ENCODE measurements at regions not wholly inside any gene's neighbourhood (a gene's known extent, or its start where the extent isn't known, plus 50 kb on each side); places are given as distances from the start of the nearest gene placed in this dataset.

GRCh38 chr14:96661244-96661969 is 135.8 kb upstream of the VRK1 start:
- H3K36me3 Mint-ChIP-seq (ENCODE audit: insufficient read depth) = peaks cover 2% of the 10 kb centered on the region
- H3K4me3 Mint-ChIP-seq = no peak overlapping the region
- H3K27me3 Mint-ChIP-seq (ENCODE audit: low read depth) = peaks cover 39% of the 10 kb centered on the region
- peaks cover 14% of the 10 kb centered on the region for H3K9me3 Mint-ChIP-seq
- ATAC-seq = no peak
- no peak for DNase-seq
- no peaks in the 10 kb centered on the region for H3K4me1 Mint-ChIP-seq (ENCODE audit: low read depth)

GRCh38 chr14:96662116-96662970 is 134.8 kb upstream of the VRK1 start:
- Mint-ChIP-seq H3K4me3 (no peak overlapping the region), H3K4me1 (ENCODE audit: low read depth) (no peaks in the 10 kb centered on the region), H3K27me3 (ENCODE audit: low read depth) (peaks cover 39% of the 10 kb centered on the region), H3K9me3 (peaks cover 9% of the 10 kb centered on the region), H3K36me3 (ENCODE audit: insufficient read depth) (peaks cover 2% of the 10 kb centered on the region)
- DNase-seq (no peak), ATAC-seq (no peak)

GRCh38 chr14:96663076-96663475 is 134.1 kb upstream of the VRK1 start:
- Mint-ChIP-seq H3K36me3 (ENCODE audit: insufficient read depth) (no peaks in the 10 kb centered on the region), H3K4me3 (no peak overlapping the region), H3K4me1 (ENCODE audit: low read depth) (no peaks in the 10 kb centered on the region), H3K27me3 (ENCODE audit: low read depth) (peaks cover 39% of the 10 kb centered on the region), H3K9me3 (peaks cover 5% of the 10 kb centered on the region)
- ATAC-seq (no peak), DNase-seq (no peak)

GRCh38 chr14:96663491-96664067 is 133.6 kb upstream of the VRK1 start:
- Mint-ChIP-seq H3K9me3 (peaks cover 4% of the 10 kb centered on the region), H3K27me3 (ENCODE audit: low read depth) (peaks cover 42% of the 10 kb centered on the region), H3K4me3 (no peak overlapping the region), H3K36me3 (ENCODE audit: insufficient read depth) (no peaks in the 10 kb centered on the region), H3K4me1 (ENCODE audit: low read depth) (no peaks in the 10 kb centered on the region)
- no peak for DNase-seq
- no peak for ATAC-seq

- H3K27me3 Mint-ChIP-seq (ENCODE audit: low read depth) = peaks cover 21% of the 10 kb centered on the region
- no peak overlapping the region for H3K4me3 Mint-ChIP-seq
- no peaks in the 10 kb centered on the region for H3K36me3 Mint-ChIP-seq (ENCODE audit: insufficient read depth)
- no peak for ATAC-seq
- H3K9me3 Mint-ChIP-seq = no peaks in the 10 kb centered on the region
- H3K4me1 Mint-ChIP-seq (ENCODE audit: low read depth) = no peaks in the 10 kb centered on the region
- DNase-seq = no peak
These were observed 131.1 kb upstream of the VRK1 start for GRCh38 chr14:96666088-96666487.

GRCh38 chr14:96670391-96670790 is 126.8 kb upstream of the VRK1 start:
- Mint-ChIP-seq H3K4me1 (ENCODE audit: low read depth) (no peaks in the 10 kb centered on the region), H3K36me3 (ENCODE audit: insufficient read depth) (no peaks in the 10 kb centered on the region), H3K27me3 (ENCODE audit: low read depth) (peaks cover 28% of the 10 kb centered on the region), H3K4me3 (no peak overlapping the region), H3K9me3 (no peaks in the 10 kb centered on the region)
- DNase-seq = no peak
- ATAC-seq = no peak

GRCh38 chr14:96671218-96671617 is 126.0 kb upstream of the VRK1 start:
- no peak for DNase-seq
- Mint-ChIP-seq H3K4me3 (no peak overlapping the region), H3K9me3 (no peaks in the 10 kb centered on the region), H3K27me3 (ENCODE audit: low read depth) (peaks cover 30% of the 10 kb centered on the region), H3K36me3 (ENCODE audit: insufficient read depth) (no peaks in the 10 kb centered on the region), H3K4me1 (ENCODE audit: low read depth) (no peaks in the 10 kb centered on the region)
- ATAC-seq = no peak

GRCh38 chr14:96673706-96674105 is 123.5 kb upstream of the VRK1 start:
- peaks cover 6% of the 10 kb centered on the region for H3K9me3 Mint-ChIP-seq

GRCh38 chr14:96674121-96674520 is 123.1 kb upstream of the VRK1 start:
- Mint-ChIP-seq H3K9me3 (peaks cover 6% of the 10 kb centered on the region), H3K27me3 (ENCODE audit: low read depth) (peaks cover 34% of the 10 kb centered on the region), H3K36me3 (ENCODE audit: insufficient read depth) (no peaks in the 10 kb centered on the region), H3K4me3 (no peak overlapping the region), H3K4me1 (ENCODE audit: low read depth) (no peaks in the 10 kb centered on the region)
- DNase-seq = no peak
- ATAC-seq = no peak

More at GRCh38 chr14:96673706-96674105, 123.5 kb upstream of the VRK1 start:
- Mint-ChIP-seq H3K4me3 (no peak overlapping the region), H3K36me3 (ENCODE audit: insufficient read depth) (no peaks in the 10 kb centered on the region), H3K27me3 (ENCODE audit: low read depth) (peaks cover 34% of the 10 kb centered on the region), H3K4me1 (ENCODE audit: low read depth) (no peaks in the 10 kb centered on the region)
- ATAC-seq (no peak), DNase-seq (no peak)

- Mint-ChIP-seq H3K4me3 (no peak overlapping the region), H3K27me3 (ENCODE audit: low read depth) (peaks cover 38% of the 10 kb centered on the region), H3K4me1 (ENCODE audit: low read depth) (no peaks in the 10 kb centered on the region), H3K36me3 (ENCODE audit: insufficient read depth) (no peaks in the 10 kb centered on the region), H3K9me3 (peaks cover 6% of the 10 kb centered on the region)
- ATAC-seq (no peak), DNase-seq (no peak)
These were observed 121.0 kb upstream of the VRK1 start for GRCh38 chr14:96676166-96676565.

GRCh38 chr14:96681829-96682228 is 115.4 kb upstream of the VRK1 start:
- no peak for ATAC-seq
- DNase-seq = no peak
- Mint-ChIP-seq H3K27me3 (ENCODE audit: low read depth) (peaks cover 31% of the 10 kb centered on the region), H3K9me3 (peaks cover 1% of the 10 kb centered on the region), H3K4me3 (no peak overlapping the region), H3K4me1 (ENCODE audit: low read depth) (no peaks in the 10 kb centered on the region), H3K36me3 (ENCODE audit: insufficient read depth) (no peaks in the 10 kb centered on the region)

GRCh38 chr14:96682401-96682800 is 114.8 kb upstream of the VRK1 start:
- Mint-ChIP-seq H3K9me3 (no peaks in the 10 kb centered on the region), H3K27me3 (ENCODE audit: low read depth) (peaks cover 25% of the 10 kb centered on the region), H3K4me1 (ENCODE audit: low read depth) (no peaks in the 10 kb centered on the region), H3K36me3 (ENCODE audit: insufficient read depth) (no peaks in the 10 kb centered on the region), H3K4me3 (no peak overlapping the region)
- DNase-seq (no peak), ATAC-seq (no peak)

- peaks cover 19% of the 10 kb centered on the region for H3K27me3 Mint-ChIP-seq (ENCODE audit: low read depth)
- H3K4me3 Mint-ChIP-seq = no peak overlapping the region
- no peaks in the 10 kb centered on the region for H3K36me3 Mint-ChIP-seq (ENCODE audit: insufficient read depth)
- no peaks in the 10 kb centered on the region for H3K9me3 Mint-ChIP-seq
- no peaks in the 10 kb centered on the region for H3K4me1 Mint-ChIP-seq (ENCODE audit: low read depth)
- ATAC-seq (no peak), DNase-seq (no peak)
These were observed 113.5 kb upstream of the VRK1 start for GRCh38 chr14:96683562-96684289.

- H3K27me3 Mint-ChIP-seq (ENCODE audit: low read depth) = peaks cover 20% of the 10 kb centered on the region
These were observed 111.1 kb upstream of the VRK1 start for GRCh38 chr14:96686126-96686525.

More at GRCh38 chr14:96686126-96686525, 111.1 kb upstream of the VRK1 start:
- no peak for ATAC-seq
- H3K9me3 Mint-ChIP-seq = no peaks in the 10 kb centered on the region
- H3K4me3 Mint-ChIP-seq = no peak overlapping the region
- H3K4me1 Mint-ChIP-seq (ENCODE audit: low read depth) = no peaks in the 10 kb centered on the region
- H3K36me3 Mint-ChIP-seq (ENCODE audit: insufficient read depth) = no peaks in the 10 kb centered on the region
- no peak for DNase-seq

Data from activated T-cell treated with anti-CD3 and anti-CD28 coated beads, Interleukin-2, amount 50 U/mL, for 4 hours (primary cell).